Spinal cord (tissue), 9 donors: ENCODE measurements at regions not wholly inside any gene's neighbourhood (a gene's known extent, or its start where the extent isn't known, plus 50 kb on each side); places are given as distances from the start of the nearest gene placed in this dataset.
"Not testable (repeated sequence)": the region's sequence is repeated elsewhere in the genome, so short reads cannot be mapped to it uniquely, and the experiment has no call there.

Source experiments
- DNase-seq, 6 donors: peaks; one replicate each; pipeline versions ENCODE4 v3.0.0 to v3.0.0-alpha.2; 2013 to 2015; ENCODE audit warnings: low spot score in 6 of 6, low read depth in 4 of 6
- H3K27ac ChIP-seq: one replicate; pipeline ENCODE4 v1.5.1; 2013; ENCODE audit warnings: low read depth, low read length, control low read depth
- H3K27me3 ChIP-seq: one replicate; pipeline ENCODE4 v1.6.1; 2013; ENCODE audit warnings: low read length; ENCODE audit not compliant: control insufficient read depth, insufficient read depth
- H3K36me3 ChIP-seq: one replicate; pipeline ENCODE4 v1.6.1; 2013; ENCODE audit warnings: low read length; ENCODE audit not compliant: control insufficient read depth, insufficient read depth
- H3K4me1 ChIP-seq: one replicate; pipeline ENCODE4 v1.6.1; 2013; ENCODE audit warnings: low read length; ENCODE audit not compliant: control insufficient read depth, insufficient read depth
- H3K4me3 ChIP-seq: one replicate; pipeline ENCODE4 v1.5.1; 2013; ENCODE audit warnings: low read depth, low read length, control low read depth
- H3K9me3 ChIP-seq: one replicate; pipeline ENCODE4 v1.6.1; 2013; ENCODE audit warnings: low read length; ENCODE audit not compliant: control insufficient read depth, insufficient read depth
- WGBS: methylation state at CpG from one replicate; pipeline ENCODE4 v1.1.5; 2013; ENCODE audit warnings: missing lambda C conversion rate; ENCODE audit not compliant: insufficient coverage; 5-methylcytosine and 5-hydroxymethylcytosine counted together
- donor health status: healthy.

DNA sequence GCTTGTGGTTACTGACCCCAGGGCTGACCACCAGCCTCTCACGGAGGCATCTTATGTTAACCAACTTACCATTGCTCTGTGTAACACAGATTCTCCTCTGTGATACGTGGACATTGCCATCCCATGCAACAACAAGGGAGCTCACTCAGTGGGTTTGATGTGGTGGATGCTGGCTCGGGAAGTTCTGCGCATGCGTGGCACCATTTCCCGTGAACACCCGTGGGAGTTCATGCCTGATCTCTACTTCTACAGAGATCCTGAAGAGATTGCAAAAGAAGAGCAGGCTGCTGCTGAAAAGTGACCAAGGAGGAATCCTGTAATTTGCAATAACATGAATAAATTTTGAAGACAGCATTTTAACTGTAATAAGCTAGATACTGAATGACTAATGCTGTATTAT lies 179.0 kb upstream of the XIST start:
- H3K4me3 ChIP-seq, DNase-seq, H3K27me3 ChIP-seq, H3K4me1 ChIP-seq, H3K9me3 ChIP-seq, H3K36me3 ChIP-seq, H3K27ac ChIP-seq: not testable (repeated sequence)
- WGBS = no CpG with 5 or more reads among the region's 7 CpGs

DNA sequence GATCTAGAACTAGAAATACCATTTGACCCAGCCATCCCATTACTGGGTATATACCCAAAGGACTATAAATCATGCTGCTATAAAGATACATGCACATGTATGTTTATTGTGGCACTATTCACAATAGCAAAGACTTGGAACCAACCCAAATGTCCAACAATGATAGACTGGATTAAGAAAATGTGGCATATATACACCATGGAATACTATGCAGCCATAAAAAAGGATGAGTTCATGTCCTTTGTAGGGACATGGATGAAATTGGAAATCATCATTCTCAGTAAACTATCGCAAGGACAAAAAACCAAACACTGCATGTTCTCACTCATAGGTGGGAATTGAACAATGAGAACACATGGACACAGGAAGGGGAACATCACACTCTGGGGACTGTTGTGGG lies 178.3 kb upstream of the XIST start:
- WGBS = no CpG with 5 or more reads among the region's 1 CpG
- DNase-seq, H3K27ac ChIP-seq, H3K4me3 ChIP-seq, H3K9me3 ChIP-seq, H3K4me1 ChIP-seq, H3K27me3 ChIP-seq, H3K36me3 ChIP-seq: not testable (repeated sequence)

DNA sequence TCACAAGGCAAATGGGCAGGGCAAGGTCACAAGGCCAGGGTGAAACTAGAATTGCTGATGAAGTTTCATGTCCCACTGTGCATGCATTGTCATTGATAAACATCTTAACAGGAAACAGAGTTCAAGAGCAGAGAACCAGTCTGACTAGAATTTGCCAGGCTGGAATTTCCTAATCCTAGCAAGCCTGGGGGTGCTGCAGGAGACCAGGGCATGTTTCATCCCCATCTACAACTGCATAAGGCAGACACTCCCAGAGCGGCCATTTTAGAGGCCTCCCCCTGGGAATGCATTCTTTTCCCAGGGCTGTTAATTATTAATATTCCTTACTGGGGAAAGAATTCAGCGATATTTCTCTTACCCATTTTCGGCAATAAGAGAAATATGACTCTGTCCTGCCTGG lies 172.6 kb upstream of the XIST start:
- not testable (repeated sequence) for H3K27me3 ChIP-seq, H3K27ac ChIP-seq, H3K36me3 ChIP-seq, H3K4me1 ChIP-seq, H3K4me3 ChIP-seq, H3K9me3 ChIP-seq, DNase-seq
- WGBS = 100% methylated on average over 2 of the region's 3 CpGs

DNA sequence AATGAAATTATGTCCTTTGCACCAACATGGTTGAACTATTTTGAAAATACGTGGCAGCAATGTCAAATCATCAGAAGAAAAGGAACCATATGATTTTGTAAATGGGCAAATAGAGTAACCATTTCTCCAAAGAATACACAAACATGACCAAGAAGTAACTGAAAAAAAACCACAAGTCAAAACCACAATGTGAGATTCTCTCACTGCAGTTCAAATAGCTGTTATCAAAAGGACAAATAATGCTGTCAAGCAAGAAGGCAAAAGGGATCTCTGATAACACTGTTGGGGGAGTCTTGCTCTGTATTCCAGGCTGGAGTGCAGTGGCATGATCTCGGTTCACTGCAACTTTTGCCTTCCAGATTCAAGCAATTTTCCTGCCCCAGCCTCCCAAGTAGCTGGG lies 170.7 kb upstream of the XIST start:
- Histone ChIP-seq H3K4me1 (no peaks in the 10 kb centered on the region), H3K9me3 (no peaks in the 10 kb centered on the region), H3K4me3 (no peak overlapping the region), H3K27me3 (no peaks in the 10 kb centered on the region), H3K27ac (no peak overlapping the region), H3K36me3 (no peaks in the 10 kb centered on the region)
- WGBS = no CpG with 5 or more reads among the region's 2 CpGs
- DNase-seq = no peak

DNA sequence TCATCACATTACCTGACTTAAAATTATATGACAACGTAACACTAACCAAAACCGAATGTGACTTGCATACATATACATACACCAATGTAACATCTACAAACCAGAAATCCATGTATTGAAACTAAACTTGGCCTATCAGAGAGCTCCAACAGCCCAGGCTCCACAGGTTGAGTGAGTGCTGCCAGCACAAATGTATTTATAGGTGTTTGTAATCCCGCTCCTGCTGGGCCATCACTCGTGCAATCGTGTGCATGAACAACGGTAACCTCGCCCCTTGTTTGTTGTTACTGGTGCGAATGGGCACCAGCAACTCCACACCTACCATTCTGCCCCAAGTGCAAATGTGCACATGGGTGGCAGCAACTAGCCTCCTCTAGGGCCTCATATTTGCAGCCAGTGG lies 165.7 kb upstream of the XIST start:
- Histone ChIP-seq H3K27ac (no peak overlapping the region), H3K4me3 (no peak overlapping the region), H3K27me3 (no peaks in the 10 kb centered on the region), H3K9me3 (no peaks in the 10 kb centered on the region), H3K4me1 (no peaks in the 10 kb centered on the region), H3K36me3 (no peaks in the 10 kb centered on the region)
- DNase-seq = no peak
- 86% methylated on average over 8 of the region's 8 CpGs for WGBS

DNA sequence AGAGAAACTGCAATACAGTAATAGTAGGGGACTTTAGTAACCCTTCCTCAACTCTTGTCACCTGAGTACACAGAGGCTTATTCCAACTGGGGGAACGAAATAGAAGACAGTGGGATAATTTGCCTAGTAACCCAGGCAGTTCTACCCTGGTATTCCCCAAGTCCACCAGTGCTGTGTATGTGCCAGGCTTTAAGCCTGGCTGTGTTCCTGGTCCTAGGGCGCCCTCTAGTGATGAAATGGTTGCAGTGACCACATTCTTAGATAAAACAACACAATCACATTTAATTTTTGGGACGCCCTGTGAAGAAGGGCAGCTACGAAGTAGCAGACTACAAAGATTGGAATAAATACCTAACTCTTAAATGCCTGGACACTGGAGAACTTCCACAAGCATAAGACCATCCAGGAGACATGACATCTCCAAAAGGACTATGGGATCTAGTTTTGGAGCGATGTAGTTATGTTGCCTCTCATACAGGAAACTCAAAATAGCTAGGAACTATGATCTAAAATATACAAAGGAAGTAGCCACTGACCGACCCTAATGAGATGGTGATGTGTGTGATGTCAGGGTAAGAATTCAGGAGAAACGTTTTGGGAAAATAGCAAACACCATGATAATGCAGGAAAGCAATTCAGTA lies 163.0 kb upstream of the XIST start:
- no peak overlapping the region for H3K27ac ChIP-seq
- no peaks in the 10 kb centered on the region for H3K4me1 ChIP-seq
- no CpG with 5 or more reads among the region's 7 CpGs for WGBS
- no peaks in the 10 kb centered on the region for H3K9me3 ChIP-seq
- H3K36me3 ChIP-seq = no peaks in the 10 kb centered on the region
- H3K27me3 ChIP-seq = no peaks in the 10 kb centered on the region
- H3K4me3 ChIP-seq = no peak overlapping the region
- peak in 5 of 6 donors; percentile 24 to 82 (median 66) for DNase-seq

DNA sequence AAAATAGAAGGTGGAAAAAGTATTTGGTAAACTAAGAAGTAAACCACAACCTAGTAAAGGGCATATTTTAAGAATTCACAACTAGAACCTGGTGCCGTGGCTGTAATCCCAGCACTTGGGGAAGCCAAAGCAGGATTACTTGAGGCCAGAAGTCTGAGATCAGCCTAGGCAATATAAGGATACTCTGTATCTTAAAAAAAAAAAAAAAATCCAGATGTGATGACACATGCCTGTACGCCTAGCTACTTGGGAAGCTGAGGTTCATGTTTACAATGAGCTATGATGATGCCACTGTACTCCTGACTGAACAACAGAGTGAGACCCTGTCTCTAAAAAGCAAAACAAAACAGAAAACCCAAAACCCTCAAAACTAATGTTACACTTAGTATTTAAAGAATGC lies 156.5 kb upstream of the XIST start:
- Histone ChIP-seq H3K27me3 (no peaks in the 10 kb centered on the region), H3K4me3 (no peak overlapping the region), H3K36me3 (no peaks in the 10 kb centered on the region), H3K27ac (no peak overlapping the region), H3K9me3 (no peaks in the 10 kb centered on the region), H3K4me1 (no peaks in the 10 kb centered on the region)
- no CpG with 5 or more reads among the region's 2 CpGs for WGBS
- no peak for DNase-seq

DNA sequence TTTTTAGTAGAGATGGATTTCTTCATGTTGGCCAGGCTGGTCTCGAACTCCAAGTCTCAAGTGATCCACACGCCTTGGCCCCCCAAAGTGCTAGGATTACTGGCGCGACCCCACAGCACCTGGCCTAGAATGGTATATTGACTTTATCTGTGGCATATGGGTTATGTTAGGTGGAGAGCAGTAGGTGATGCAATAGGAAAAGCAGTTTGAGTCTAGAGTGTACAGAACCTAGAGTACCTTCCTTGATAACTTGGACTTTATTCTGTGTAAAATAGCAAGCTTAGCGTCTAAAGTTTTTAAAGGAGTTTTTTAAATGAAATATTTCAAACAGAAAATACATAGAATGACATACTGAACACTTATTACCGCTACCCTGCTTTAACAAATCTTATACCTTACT lies 139.5 kb upstream of the XIST start:
- H3K4me3 ChIP-seq = no peak overlapping the region
- no peak for DNase-seq
- peaks cover 1% of the 10 kb centered on the region for H3K9me3 ChIP-seq
- no peak overlapping the region for H3K27ac ChIP-seq
- 94% methylated on average over 4 of the region's 6 CpGs for WGBS
- peaks cover 8% of the 10 kb centered on the region for H3K36me3 ChIP-seq
- H3K4me1 ChIP-seq = no peaks in the 10 kb centered on the region
- H3K27me3 ChIP-seq = no peaks in the 10 kb centered on the region

DNA sequence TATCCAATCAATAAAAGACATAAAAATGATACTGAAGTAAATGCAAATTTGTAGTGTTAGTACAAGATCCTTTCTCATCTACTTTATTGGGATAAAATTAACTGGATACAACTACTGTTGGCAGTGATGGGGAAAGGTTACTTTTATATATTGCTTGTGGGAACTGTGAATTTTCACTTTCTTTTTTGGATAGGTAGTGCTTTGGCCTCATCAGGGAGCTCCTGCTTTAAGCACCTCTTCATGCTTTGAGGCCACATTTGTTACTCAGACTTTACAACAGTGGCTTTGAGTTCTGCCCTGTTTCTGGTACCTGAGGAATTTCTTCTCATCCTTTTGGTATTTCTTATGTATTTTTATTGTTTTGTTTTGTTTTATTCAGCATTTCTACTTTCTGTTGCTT lies 134.7 kb upstream of the XIST start:
- H3K4me1 ChIP-seq = no peaks in the 10 kb centered on the region
- peaks cover 9% of the 10 kb centered on the region for H3K36me3 ChIP-seq
- H3K9me3 ChIP-seq = no peaks in the 10 kb centered on the region
- no peaks in the 10 kb centered on the region for H3K27me3 ChIP-seq
- no peak for DNase-seq
- no peak overlapping the region for H3K27ac ChIP-seq
- no peak overlapping the region for H3K4me3 ChIP-seq

DNA sequence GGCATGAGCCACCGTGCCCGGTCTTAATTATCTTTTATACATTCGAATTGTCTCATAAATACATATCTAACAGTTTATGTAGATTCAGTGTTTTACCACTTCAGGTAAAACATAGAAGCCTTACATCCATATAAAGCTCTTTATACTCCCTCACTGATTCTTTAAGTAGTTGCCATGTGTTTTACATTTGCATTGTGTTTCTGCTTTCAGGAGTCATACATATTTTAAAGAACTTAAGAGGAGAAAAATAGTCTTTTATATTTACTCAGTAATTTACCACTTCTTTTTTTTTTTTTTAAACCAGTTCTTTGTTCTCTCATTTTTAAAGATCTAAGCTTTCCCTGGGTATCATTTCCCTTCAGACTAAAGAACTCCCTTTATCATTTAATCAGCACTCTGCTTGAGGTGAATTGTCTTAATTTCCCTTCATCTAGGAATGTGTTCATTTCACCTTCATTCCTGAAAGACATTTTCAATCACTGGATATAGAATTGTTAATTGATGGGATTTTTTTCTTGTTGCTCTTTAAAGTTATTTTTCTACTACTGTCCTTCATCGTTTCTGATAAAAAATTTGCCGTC lies 127.1 kb upstream of the XIST start:
- peaks cover 7% of the 10 kb centered on the region for H3K36me3 ChIP-seq
- no peak overlapping the region for H3K27ac ChIP-seq
- H3K9me3 ChIP-seq = no peaks in the 10 kb centered on the region
- H3K27me3 ChIP-seq = no peaks in the 10 kb centered on the region
- DNase-seq = no peak
- no peak overlapping the region for H3K4me3 ChIP-seq
- WGBS = no CpG with 5 or more reads among the region's 5 CpGs
- H3K4me1 ChIP-seq = no peaks in the 10 kb centered on the region
